ENCODE measurements at regions not wholly inside any gene's neighbourhood (a gene's known extent, or its start where the extent isn't known, plus 50 kb on each side); places are given as distances from the start of the nearest gene placed in this dataset.

DNA sequence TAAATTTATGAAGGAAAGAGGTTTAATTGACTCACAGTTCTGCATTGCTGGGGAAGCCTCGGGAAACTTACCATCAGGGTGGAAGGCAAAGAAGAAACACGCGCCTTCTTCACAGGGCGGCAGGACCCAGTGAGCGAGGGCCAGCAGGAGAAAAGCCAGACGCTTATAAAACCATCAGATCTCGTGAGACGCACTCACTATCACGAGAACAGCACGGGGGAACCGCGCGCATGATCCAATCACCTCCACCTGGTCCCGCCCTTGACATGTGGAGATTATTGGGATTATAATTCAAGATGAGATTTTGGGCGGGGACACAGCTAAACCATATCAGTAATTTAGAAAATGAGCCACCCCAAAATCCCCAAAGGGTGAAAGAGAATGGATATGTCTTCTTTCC lies 187.1 kb downstream of the RAP2A start:
- Histone ChIP-seq H3K23ac (ENCODE audit: low read length) (no peak overlapping the region), H4K8ac (ENCODE audit: low read depth, low read length) (no peak overlapping the region), H3K18ac (ENCODE audit: low read length) (no peak overlapping the region), H2BK120ac (ENCODE audit: low read depth, low read length) (no peak overlapping the region), H3K4ac (ENCODE audit: low read depth, low read length) (no peak overlapping the region), H2BK15ac (replicated peaks; ENCODE audit: low read depth) (no peak overlapping the region), H3K56ac (ENCODE audit: low read length) (peak overlapping the region; percentile 19), H3K4me1 (ENCODE audit: control insufficient read depth, low read depth, low read length) (no peaks in the 10 kb centered on the region), H3K4me2 (ENCODE audit: low read length) (no peak overlapping the region), H3K27ac (ENCODE audit: low read depth, low read length) (no peak overlapping the region), H2BK5ac (ENCODE audit: low read length) (no peak overlapping the region), H3K9ac (ENCODE audit: low read length) (no peak overlapping the region), H3K36me3 (ENCODE audit: control insufficient read depth, insufficient read depth, low read length) (no peaks in the 10 kb centered on the region), H3K4me3 (ENCODE audit: low read length) (no peak overlapping the region), H4K5ac (ENCODE audit: low read length) (no peak overlapping the region), H3K27me3 (ENCODE audit: insufficient read depth, low read length, poor library complexity) (no peaks in the 10 kb centered on the region), H3K79me2 (ENCODE audit: control insufficient read depth, insufficient read depth, low read length) (no peaks in the 10 kb centered on the region), H3K79me1 (ENCODE audit: low read length) (no peaks in the 10 kb centered on the region), H2AK5ac (ENCODE audit: low read length) (no peak overlapping the region)
- WGBS (ENCODE audit: extremely low coverage, insufficient coverage, low lambda C conversion rate) = no CpG with 5 or more reads among the region's 15 CpGs
- DNase-seq = no peak

DNA sequence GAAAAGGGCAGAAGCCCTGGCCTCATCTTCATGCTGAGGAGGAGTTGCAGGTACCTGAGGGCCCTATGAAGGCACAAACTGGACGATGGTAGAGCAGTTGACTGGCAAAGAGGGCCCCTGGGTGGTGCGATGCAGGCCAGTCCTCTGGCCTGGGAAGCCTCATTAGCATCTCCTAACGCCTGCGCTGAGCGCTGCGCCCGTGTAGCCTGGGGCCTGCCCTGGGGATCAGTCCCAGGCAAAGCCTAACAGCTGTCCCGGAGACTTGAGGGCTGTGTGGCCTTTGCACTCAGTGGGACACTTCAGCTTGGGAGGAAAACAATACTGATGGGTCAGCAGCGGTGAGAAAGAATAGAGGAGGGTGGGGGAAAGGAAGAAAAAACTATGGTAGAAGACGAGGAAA lies 187.7 kb downstream of the RAP2A start:
- H3K18ac ChIP-seq (ENCODE audit: low read length) = no peak overlapping the region
- no peaks in the 10 kb centered on the region for H3K79me1 ChIP-seq (ENCODE audit: low read length)
- no peak overlapping the region for H2AK5ac ChIP-seq (ENCODE audit: low read length)
- H2BK15ac ChIP-seq (replicated peaks; ENCODE audit: low read depth) = no peak overlapping the region
- no peak overlapping the region for H3K4me2 ChIP-seq (ENCODE audit: low read length)
- H3K4ac ChIP-seq (ENCODE audit: low read depth, low read length) = no peak overlapping the region
- no peak overlapping the region for H2BK120ac ChIP-seq (ENCODE audit: low read depth, low read length)
- no CpG with 5 or more reads among the region's 10 CpGs for WGBS (ENCODE audit: extremely low coverage, insufficient coverage, low lambda C conversion rate)
- peak overlapping the region; percentile 4 for H3K56ac ChIP-seq (ENCODE audit: low read length)
- DNase-seq = peak; percentile 51
- no peaks in the 10 kb centered on the region for H3K27me3 ChIP-seq (ENCODE audit: insufficient read depth, low read length, poor library complexity)
- no peaks in the 10 kb centered on the region for H3K36me3 ChIP-seq (ENCODE audit: control insufficient read depth, insufficient read depth, low read length)
- no peak overlapping the region for H4K8ac ChIP-seq (ENCODE audit: low read depth, low read length)
- H2BK5ac ChIP-seq (ENCODE audit: low read length) = no peak overlapping the region
- H3K9ac ChIP-seq (ENCODE audit: low read length) = no peak overlapping the region
- no peaks in the 10 kb centered on the region for H3K4me1 ChIP-seq (ENCODE audit: control insufficient read depth, low read depth, low read length)
- H3K4me3 ChIP-seq (ENCODE audit: low read length) = no peak overlapping the region
- no peak overlapping the region for H4K5ac ChIP-seq (ENCODE audit: low read length)
- no peak overlapping the region for H3K27ac ChIP-seq (ENCODE audit: low read depth, low read length)
- no peaks in the 10 kb centered on the region for H3K79me2 ChIP-seq (ENCODE audit: control insufficient read depth, insufficient read depth, low read length)
- no peak overlapping the region for H3K23ac ChIP-seq (ENCODE audit: low read length)

GRCh38 chr13:97627566-97627965 lies 193.6 kb downstream of the RAP2A start:
- H3K9ac ChIP-seq (ENCODE audit: low read length) = no peak overlapping the region
- H2BK120ac ChIP-seq (ENCODE audit: low read depth, low read length) = no peak overlapping the region
- H4K5ac ChIP-seq (ENCODE audit: low read length) = no peak overlapping the region
- H3K4me1 ChIP-seq (ENCODE audit: control insufficient read depth, low read depth, low read length) = no peaks in the 10 kb centered on the region
- no peak overlapping the region for H2BK5ac ChIP-seq (ENCODE audit: low read length)
- H3K4ac ChIP-seq (ENCODE audit: low read depth, low read length) = no peak overlapping the region
- no peak overlapping the region for H2AK5ac ChIP-seq (ENCODE audit: low read length)
- DNase-seq = peak; percentile 76
- H3K36me3 ChIP-seq (ENCODE audit: control insufficient read depth, insufficient read depth, low read length) = no peaks in the 10 kb centered on the region
- H3K23ac ChIP-seq (ENCODE audit: low read length) = no peak overlapping the region
- no peak overlapping the region for H3K4me2 ChIP-seq (ENCODE audit: low read length)
- H3K18ac ChIP-seq (ENCODE audit: low read length) = no peak overlapping the region
- H3K79me2 ChIP-seq (ENCODE audit: control insufficient read depth, insufficient read depth, low read length) = no peaks in the 10 kb centered on the region
- no peaks in the 10 kb centered on the region for H3K27me3 ChIP-seq (ENCODE audit: insufficient read depth, low read length, poor library complexity)
- H3K4me3 ChIP-seq (ENCODE audit: low read length) = no peak overlapping the region
- WGBS (ENCODE audit: extremely low coverage, insufficient coverage, low lambda C conversion rate) = no CpG with 5 or more reads among the region's 4 CpGs
- no peaks in the 10 kb centered on the region for H3K79me1 ChIP-seq (ENCODE audit: low read length)
- no peak overlapping the region for H3K56ac ChIP-seq (ENCODE audit: low read length)
- no peak overlapping the region for H3K27ac ChIP-seq (ENCODE audit: low read depth, low read length)
- H2BK15ac ChIP-seq (replicated peaks; ENCODE audit: low read depth) = no peak overlapping the region
- H4K8ac ChIP-seq (ENCODE audit: low read depth, low read length) = no peak overlapping the region

GRCh38 chr13:97629601-97630272 lies 195.8 kb downstream of the RAP2A start:
- Histone ChIP-seq H4K5ac (ENCODE audit: low read length) (no peak overlapping the region), H3K4me3 (ENCODE audit: low read length) (no peak overlapping the region), H2AK5ac (ENCODE audit: low read length) (no peak overlapping the region), H3K79me2 (ENCODE audit: control insufficient read depth, insufficient read depth, low read length) (no peaks in the 10 kb centered on the region), H3K9ac (ENCODE audit: low read length) (no peak overlapping the region), H2BK15ac (replicated peaks; ENCODE audit: low read depth) (no peak overlapping the region), H3K18ac (ENCODE audit: low read length) (no peak overlapping the region), H4K8ac (ENCODE audit: low read depth, low read length) (no peak overlapping the region), H3K4ac (ENCODE audit: low read depth, low read length) (no peak overlapping the region), H3K56ac (ENCODE audit: low read length) (no peak overlapping the region), H3K4me2 (ENCODE audit: low read length) (no peak overlapping the region), H3K79me1 (ENCODE audit: low read length) (no peaks in the 10 kb centered on the region), H3K36me3 (ENCODE audit: control insufficient read depth, insufficient read depth, low read length) (no peaks in the 10 kb centered on the region), H3K27ac (ENCODE audit: low read depth, low read length) (no peak overlapping the region), H3K23ac (ENCODE audit: low read length) (no peak overlapping the region), H3K4me1 (ENCODE audit: control insufficient read depth, low read depth, low read length) (no peaks in the 10 kb centered on the region), H3K27me3 (ENCODE audit: insufficient read depth, low read length, poor library complexity) (no peaks in the 10 kb centered on the region), H2BK5ac (ENCODE audit: low read length) (no peak overlapping the region), H2BK120ac (ENCODE audit: low read depth, low read length) (no peak overlapping the region)
- WGBS (ENCODE audit: extremely low coverage, insufficient coverage, low lambda C conversion rate) = no CpG with 5 or more reads among the region's 6 CpGs
- no peak for DNase-seq

DNA sequence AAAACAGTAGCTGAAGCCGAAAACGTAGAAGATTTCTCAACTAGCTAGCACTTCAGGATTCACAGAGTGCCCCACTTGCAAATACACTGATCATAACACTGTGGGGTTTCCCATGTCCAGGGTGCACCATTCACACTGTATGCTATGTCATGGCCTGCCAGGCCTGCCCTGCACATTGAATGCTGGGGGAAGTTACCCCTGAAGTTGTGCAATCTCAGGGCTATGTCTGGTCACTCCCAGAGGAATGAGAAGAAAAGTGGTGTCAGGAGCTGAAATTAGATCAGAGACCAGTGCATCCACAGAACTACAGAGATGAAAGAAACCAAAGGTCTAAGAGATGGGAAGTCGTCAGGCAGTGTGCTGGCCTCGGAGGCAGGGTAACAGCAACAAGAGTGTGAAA lies 196.8 kb downstream of the RAP2A start:
- H3K18ac ChIP-seq (ENCODE audit: low read length) = no peak overlapping the region
- H3K4ac ChIP-seq (ENCODE audit: low read depth, low read length) = no peak overlapping the region
- H3K36me3 ChIP-seq (ENCODE audit: control insufficient read depth, insufficient read depth, low read length) = no peaks in the 10 kb centered on the region
- DNase-seq = no peak
- no peaks in the 10 kb centered on the region for H3K4me1 ChIP-seq (ENCODE audit: control insufficient read depth, low read depth, low read length)
- no peak overlapping the region for H2BK15ac ChIP-seq (replicated peaks; ENCODE audit: low read depth)
- H3K56ac ChIP-seq (ENCODE audit: low read length) = no peak overlapping the region
- H4K8ac ChIP-seq (ENCODE audit: low read depth, low read length) = no peak overlapping the region
- H3K23ac ChIP-seq (ENCODE audit: low read length) = no peak overlapping the region
- H3K27me3 ChIP-seq (ENCODE audit: insufficient read depth, low read length, poor library complexity) = no peaks in the 10 kb centered on the region
- H3K79me1 ChIP-seq (ENCODE audit: low read length) = no peaks in the 10 kb centered on the region
- no peak overlapping the region for H4K5ac ChIP-seq (ENCODE audit: low read length)
- no peak overlapping the region for H2BK120ac ChIP-seq (ENCODE audit: low read depth, low read length)
- H2AK5ac ChIP-seq (ENCODE audit: low read length) = no peak overlapping the region
- H2BK5ac ChIP-seq (ENCODE audit: low read length) = no peak overlapping the region
- no peak overlapping the region for H3K4me3 ChIP-seq (ENCODE audit: low read length)
- H3K27ac ChIP-seq (ENCODE audit: low read depth, low read length) = no peak overlapping the region
- H3K9ac ChIP-seq (ENCODE audit: low read length) = no peak overlapping the region
- no CpG with 5 or more reads among the region's 4 CpGs for WGBS (ENCODE audit: extremely low coverage, insufficient coverage, low lambda C conversion rate)
- H3K79me2 ChIP-seq (ENCODE audit: control insufficient read depth, insufficient read depth, low read length) = no peaks in the 10 kb centered on the region
- no peak overlapping the region for H3K4me2 ChIP-seq (ENCODE audit: low read length)

GRCh38 chr13:97631158-97631557 lies 197.2 kb downstream of the RAP2A start:
- no peak overlapping the region for H3K4me3 ChIP-seq (ENCODE audit: low read length)
- H2BK120ac ChIP-seq (ENCODE audit: low read depth, low read length) = no peak overlapping the region
- no peak overlapping the region for H2BK5ac ChIP-seq (ENCODE audit: low read length)
- H3K79me2 ChIP-seq (ENCODE audit: control insufficient read depth, insufficient read depth, low read length) = no peaks in the 10 kb centered on the region
- H4K8ac ChIP-seq (ENCODE audit: low read depth, low read length) = no peak overlapping the region
- DNase-seq = peak; percentile 52
- no peak overlapping the region for H3K4ac ChIP-seq (ENCODE audit: low read depth, low read length)
- H2BK15ac ChIP-seq (replicated peaks; ENCODE audit: low read depth) = no peak overlapping the region
- no peak overlapping the region for H3K23ac ChIP-seq (ENCODE audit: low read length)
- H3K9ac ChIP-seq (ENCODE audit: low read length) = no peak overlapping the region
- H3K56ac ChIP-seq (ENCODE audit: low read length) = no peak overlapping the region
- no peaks in the 10 kb centered on the region for H3K27me3 ChIP-seq (ENCODE audit: insufficient read depth, low read length, poor library complexity)
- no peak overlapping the region for H4K5ac ChIP-seq (ENCODE audit: low read length)
- WGBS (ENCODE audit: extremely low coverage, insufficient coverage, low lambda C conversion rate) = no CpG with 5 or more reads among the region's 3 CpGs
- no peak overlapping the region for H3K27ac ChIP-seq (ENCODE audit: low read depth, low read length)
- no peak overlapping the region for H3K18ac ChIP-seq (ENCODE audit: low read length)
- H2AK5ac ChIP-seq (ENCODE audit: low read length) = no peak overlapping the region
- H3K79me1 ChIP-seq (ENCODE audit: low read length) = no peaks in the 10 kb centered on the region
- H3K36me3 ChIP-seq (ENCODE audit: control insufficient read depth, insufficient read depth, low read length) = no peaks in the 10 kb centered on the region
- H3K4me2 ChIP-seq (ENCODE audit: low read length) = no peak overlapping the region
- peaks cover under 1% of the 10 kb centered on the region for H3K4me1 ChIP-seq (ENCODE audit: control insufficient read depth, low read depth, low read length)

Data from mesendoderm (in vitro differentiated cells).